Kidney (tissue), 13 donors: ENCODE measurements at regions not wholly inside any gene's neighbourhood (a gene's known extent, or its start where the extent isn't known, plus 50 kb on each side); places are given as distances from the start of the nearest gene placed in this dataset.
A peak's percentile ranks its signal among the peaks of the same experiment; 100 is the strongest.

ENCODE experiments used
- DNase-seq, 5 donors: peaks; one replicate each; pipeline ENCODE4 v3.0.0-alpha.2; 2013 to 2020
- FAIRE-seq: peaks from 2 replicates; lab custom pipeline; 2012; peaks lifted over from hg19 to GRCh38; lab: Jason Lieb, UNC
- H3K27ac ChIP-seq, 2 donors: one replicate each; pipeline ENCODE4 v1.7.0; 2013; ENCODE audit warnings: low read depth in 2 of 2, low read length in 2 of 2, inconsistent platforms in 1 of 2
- H3K27me3 ChIP-seq: one replicate; pipeline ENCODE4 v1.7.1; 2013; ENCODE audit warnings: low read length, inconsistent platforms; ENCODE audit not compliant: control insufficient read depth, insufficient read depth
- H3K36me3 ChIP-seq, 3 donors: one replicate each; pipeline versions ENCODE4 v1.7.0 to v1.7.1; 2013; ENCODE audit warnings: low read length in 3 of 3, control low read depth in 1 of 3, inconsistent platforms in 1 of 3; ENCODE audit not compliant: insufficient read depth in 3 of 3, control insufficient read depth in 2 of 3
- H3K4me1 ChIP-seq, 3 donors: one replicate each; pipeline versions ENCODE4 v1.7.0 to v1.7.1; 2013; ENCODE audit warnings: low read length in 3 of 3, inconsistent platforms in 1 of 3, low read depth in 1 of 3; ENCODE audit not compliant: control insufficient read depth in 2 of 3, insufficient read depth in 2 of 3
- H3K4me3 ChIP-seq, 3 donors: one replicate each; pipeline versions ENCODE4 v1.7.0 to v1.8.1; 2013; ENCODE audit warnings: low read length in 3 of 3, control low read depth in 1 of 3, inconsistent platforms in 1 of 3
- H3K9ac ChIP-seq, 3 donors: one replicate each; pipeline versions ENCODE4 v1.7.0 to v1.7.1; 2013; ENCODE audit warnings: low read length in 3 of 3, control low read depth in 1 of 3, inconsistent platforms in 1 of 3
- H3K9me3 ChIP-seq, 3 donors: one replicate each; pipeline versions ENCODE4 v1.7.0 to v1.7.1; 2013; ENCODE audit warnings: low read length in 3 of 3, control low read depth in 1 of 3, inconsistent platforms in 1 of 3; ENCODE audit not compliant: control insufficient read depth in 2 of 3, insufficient read depth in 1 of 3
- CTCF ChIP-seq: IDR thresholded peaks from 3 replicates; pipeline ENCODE4 v1.5.1; 2012; ENCODE audit warnings: mild to moderate bottlenecking, moderate library complexity, borderline replicate concordance; ENCODE audit not compliant: insufficient read depth; ENCODE audit errors: extremely low read depth
- intact Hi-C: fragments of 100-400 bp; cut with DNase I; formaldehyde crosslinking; loops from one replicate; pipeline ENCODE4 v1.11.1; 2022
- donor health status: control.
- donor health status: control.
- donor health status: control.
- donor health status: control.
- donor health status: control.
- donor health status: DM: yes; HTN: yes; CAD: no.
- donor health status: Normal renal cell carcinoma (clear cell type).

- intact Hi-C loops, result no loop called here
- H3K9ac ChIP-seq, result no peak overlapping the region
- no peaks in the 10 kb centered on the region for H3K27me3 ChIP-seq
- no peaks in the 10 kb centered on the region for H3K36me3 ChIP-seq
- no peak overlapping the region for H3K4me3 ChIP-seq
- H3K9me3 ChIP-seq, result no peaks in the 10 kb centered on the region
- no peak for TF ChIP-seq CTCF
- DNase-seq (no peak), FAIRE-seq (no peak)
- H3K4me1 ChIP-seq, result peaks cover 0 to 2% (median 0%) of the 10 kb centered on the region in 3 donors
- H3K27ac ChIP-seq, result no peak overlapping the region
These were observed 86.2 kb upstream of the PLXNC1 start for GRCh38 chr12:94062194-94062593.

GRCh38 chr12:94062796-94063635 is 85.4 kb upstream of the PLXNC1 start:
- DNase-seq, result peak in 1 of 5 donors; percentile 16
- no peak overlapping the region for H3K27ac ChIP-seq
- intact Hi-C loops, result no loop called here
- H3K9ac ChIP-seq, result no peak overlapping the region
- no peaks in the 10 kb centered on the region for H3K9me3 ChIP-seq
- no peaks in the 10 kb centered on the region for H3K4me1 ChIP-seq
- H3K36me3 ChIP-seq, result no peaks in the 10 kb centered on the region
- no peak overlapping the region for H3K4me3 ChIP-seq
- H3K27me3 ChIP-seq, result no peaks in the 10 kb centered on the region
- FAIRE-seq, result no peak
- no peak for TF ChIP-seq CTCF

GRCh38 chr12:94070520-94070919 is 77.9 kb upstream of the PLXNC1 start:
- intact Hi-C loops, result no loop called here
- FAIRE-seq (no peak), DNase-seq (no peak)
- no peaks in the 10 kb centered on the region for H3K4me1 ChIP-seq
- no peak overlapping the region for H3K4me3 ChIP-seq
- H3K27ac ChIP-seq, result no peak overlapping the region
- H3K9me3 ChIP-seq, result no peaks in the 10 kb centered on the region
- no peak overlapping the region for H3K9ac ChIP-seq
- no peaks in the 10 kb centered on the region for H3K36me3 ChIP-seq
- H3K27me3 ChIP-seq, result no peaks in the 10 kb centered on the region
- no peak for TF ChIP-seq CTCF
